Muscle layer of colon (tissue), 2 donors: ENCODE measurements at regions not wholly inside any gene's neighbourhood (a gene's known extent, or its start where the extent isn't known, plus 50 kb on each side); places are given as distances from the start of the nearest gene placed in this dataset.

Source experiments
- H3K27ac ChIP-seq: one replicate; pipeline ENCODE4 v1.7.0; 2013; ENCODE audit warnings: low read depth, mild to moderate bottlenecking, low read length, moderate library complexity
- H3K27me3 ChIP-seq, 2 donors: one replicate each; pipeline ENCODE4 v1.7.0; 2013; ENCODE audit warnings: low read length in 2 of 2, mild to moderate bottlenecking in 2 of 2; ENCODE audit not compliant: insufficient read depth in 2 of 2, control insufficient read depth in 1 of 2
- H3K36me3 ChIP-seq: one replicate; pipeline ENCODE4 v1.7.0; 2013; ENCODE audit warnings: mild to moderate bottlenecking, low read length; ENCODE audit not compliant: insufficient read depth
- H3K4me1 ChIP-seq: one replicate; pipeline ENCODE4 v1.7.0; 2013; ENCODE audit warnings: mild to moderate bottlenecking, low read length; ENCODE audit not compliant: insufficient read depth
- H3K4me3 ChIP-seq, 2 donors: one replicate each; pipeline ENCODE4 v1.7.0; 2013; ENCODE audit warnings: low read length in 2 of 2, low read depth in 1 of 2, mild to moderate bottlenecking in 1 of 2, moderate library complexity in 1 of 2
- H3K9ac ChIP-seq: one replicate; pipeline ENCODE4 v1.7.0; 2013; ENCODE audit warnings: low read length
- H3K9me3 ChIP-seq: one replicate; pipeline ENCODE4 v1.7.0; 2013; ENCODE audit warnings: mild to moderate bottlenecking, low read length
- donor health status: abdominal sarcoma.
- donor health status: Adenocarcinoma of cecum.

- no peak overlapping the region for H3K4me3 ChIP-seq
- no peaks in the 10 kb centered on the region for H3K4me1 ChIP-seq
- H3K36me3 ChIP-seq, result no peaks in the 10 kb centered on the region
- no peaks in the 10 kb centered on the region for H3K9me3 ChIP-seq
- no peaks in the 10 kb centered on the region for H3K27me3 ChIP-seq
- no peak overlapping the region for H3K27ac ChIP-seq
- H3K9ac ChIP-seq, result no peak overlapping the region
Observed at GRCh38 chr1:73953586-73953985, 244.4 kb downstream of the LRRIQ3 start.

- H3K9ac ChIP-seq, result no peak overlapping the region
- H3K9me3 ChIP-seq, result no peaks in the 10 kb centered on the region
- no peaks in the 10 kb centered on the region for H3K4me1 ChIP-seq
- no peaks in the 10 kb centered on the region for H3K36me3 ChIP-seq
- no peak overlapping the region for H3K27ac ChIP-seq
- H3K27me3 ChIP-seq, result no peaks in the 10 kb centered on the region
- no peak overlapping the region for H3K4me3 ChIP-seq
Observed at GRCh38 chr1:73953186-73953585, 244.8 kb downstream of the LRRIQ3 start.

GRCh38 chr1:73948055-73948454 is 249.9 kb downstream of the LRRIQ3 start:
- Histone ChIP-seq H3K4me3 (no peak overlapping the region), H3K27ac (no peak overlapping the region), H3K36me3 (no peaks in the 10 kb centered on the region), H3K9ac (no peak overlapping the region), H3K9me3 (no peaks in the 10 kb centered on the region), H3K27me3 (no peaks in the 10 kb centered on the region), H3K4me1 (no peaks in the 10 kb centered on the region)

- Histone ChIP-seq H3K9ac (no peak overlapping the region), H3K36me3 (no peaks in the 10 kb centered on the region), H3K4me3 (no peak overlapping the region), H3K27me3 (no peaks in the 10 kb centered on the region), H3K4me1 (no peaks in the 10 kb centered on the region), H3K9me3 (no peaks in the 10 kb centered on the region), H3K27ac (no peak overlapping the region)
Observed at GRCh38 chr1:73947009-73947408, 251.0 kb downstream of the LRRIQ3 start.

GRCh38 chr1:73943270-73943669 is 254.7 kb downstream of the LRRIQ3 start:
- no peak overlapping the region for H3K4me3 ChIP-seq
- no peak overlapping the region for H3K27ac ChIP-seq
- no peaks in the 10 kb centered on the region for H3K4me1 ChIP-seq
- no peak overlapping the region for H3K9ac ChIP-seq
- no peaks in the 10 kb centered on the region for H3K27me3 ChIP-seq
- no peaks in the 10 kb centered on the region for H3K9me3 ChIP-seq
- H3K36me3 ChIP-seq, result no peaks in the 10 kb centered on the region

- no peak overlapping the region for H3K27ac ChIP-seq
- no peaks in the 10 kb centered on the region for H3K36me3 ChIP-seq
- H3K4me1 ChIP-seq, result no peaks in the 10 kb centered on the region
- no peaks in the 10 kb centered on the region for H3K9me3 ChIP-seq
- no peak overlapping the region for H3K4me3 ChIP-seq
- no peaks in the 10 kb centered on the region for H3K27me3 ChIP-seq
- no peak overlapping the region for H3K9ac ChIP-seq
Observed at GRCh38 chr1:73930293-73930692, 267.7 kb downstream of the LRRIQ3 start.

- H3K27ac ChIP-seq, result no peak overlapping the region
- no peak overlapping the region for H3K9ac ChIP-seq
- no peaks in the 10 kb centered on the region for H3K36me3 ChIP-seq
- H3K9me3 ChIP-seq, result no peaks in the 10 kb centered on the region
- no peak overlapping the region for H3K4me3 ChIP-seq
- no peaks in the 10 kb centered on the region for H3K4me1 ChIP-seq
- no peaks in the 10 kb centered on the region for H3K27me3 ChIP-seq
Observed at GRCh38 chr1:73914951-73915350, 283.0 kb downstream of the LRRIQ3 start.

GRCh38 chr1:73913025-73913424 is 285.0 kb downstream of the LRRIQ3 start:
- H3K36me3 ChIP-seq, result no peaks in the 10 kb centered on the region
- H3K27me3 ChIP-seq, result no peaks in the 10 kb centered on the region
- no peak overlapping the region for H3K27ac ChIP-seq
- H3K4me3 ChIP-seq, result no peak overlapping the region
- H3K9ac ChIP-seq, result no peak overlapping the region
- H3K4me1 ChIP-seq, result no peaks in the 10 kb centered on the region
- H3K9me3 ChIP-seq, result no peaks in the 10 kb centered on the region

GRCh38 chr1:73911849-73912248 is 286.1 kb downstream of the LRRIQ3 start:
- Histone ChIP-seq H3K4me1 (no peaks in the 10 kb centered on the region), H3K9ac (no peak overlapping the region), H3K27ac (no peak overlapping the region), H3K9me3 (no peaks in the 10 kb centered on the region), H3K36me3 (no peaks in the 10 kb centered on the region), H3K4me3 (no peak overlapping the region), H3K27me3 (no peaks in the 10 kb centered on the region)

GRCh38 chr1:73910466-73910865 is 287.5 kb downstream of the LRRIQ3 start:
- Histone ChIP-seq H3K4me3 (no peak overlapping the region), H3K27ac (no peak overlapping the region), H3K36me3 (no peaks in the 10 kb centered on the region), H3K9ac (no peak overlapping the region), H3K27me3 (no peaks in the 10 kb centered on the region), H3K9me3 (no peaks in the 10 kb centered on the region), H3K4me1 (no peaks in the 10 kb centered on the region)

- Histone ChIP-seq H3K36me3 (no peaks in the 10 kb centered on the region), H3K9ac (no peak overlapping the region), H3K9me3 (no peaks in the 10 kb centered on the region), H3K4me1 (no peaks in the 10 kb centered on the region), H3K27ac (no peak overlapping the region), H3K27me3 (no peaks in the 10 kb centered on the region), H3K4me3 (no peak overlapping the region)
Observed at GRCh38 chr1:73910062-73910461, 287.9 kb downstream of the LRRIQ3 start.

GRCh38 chr1:73909043-73909562 is 288.9 kb downstream of the LRRIQ3 start:
- Histone ChIP-seq H3K36me3 (no peaks in the 10 kb centered on the region), H3K4me1 (no peaks in the 10 kb centered on the region), H3K27me3 (no peaks in the 10 kb centered on the region), H3K9me3 (no peaks in the 10 kb centered on the region), H3K27ac (no peak overlapping the region), H3K9ac (no peak overlapping the region), H3K4me3 (no peak overlapping the region)
